ENCODE measurements at regions not wholly inside any gene's neighbourhood (a gene's known extent, or its start where the extent isn't known, plus 50 kb on each side); places are given as distances from the start of the nearest gene placed in this dataset.

DNA sequence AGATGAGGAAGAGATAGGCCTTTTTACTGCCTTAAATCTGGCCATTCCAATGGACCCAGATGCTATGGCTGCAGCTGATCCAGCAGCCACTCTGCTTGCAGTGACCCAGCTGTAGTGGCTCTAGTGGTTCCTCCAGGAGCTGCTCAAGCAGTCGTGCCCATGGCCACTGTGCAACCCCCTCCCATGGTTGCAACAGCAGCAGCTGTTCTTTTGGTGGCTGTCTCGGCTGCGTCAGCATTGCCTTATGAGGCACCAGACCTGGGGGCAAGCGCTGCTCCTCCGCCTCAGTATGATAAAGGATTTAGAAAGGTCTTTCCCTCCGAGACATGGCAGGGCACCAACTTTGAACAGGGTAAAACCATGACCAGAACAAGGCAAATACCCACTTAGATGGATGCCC is 384.9 kb upstream of the DCC start:
- no peak for DNase-seq

DNA sequence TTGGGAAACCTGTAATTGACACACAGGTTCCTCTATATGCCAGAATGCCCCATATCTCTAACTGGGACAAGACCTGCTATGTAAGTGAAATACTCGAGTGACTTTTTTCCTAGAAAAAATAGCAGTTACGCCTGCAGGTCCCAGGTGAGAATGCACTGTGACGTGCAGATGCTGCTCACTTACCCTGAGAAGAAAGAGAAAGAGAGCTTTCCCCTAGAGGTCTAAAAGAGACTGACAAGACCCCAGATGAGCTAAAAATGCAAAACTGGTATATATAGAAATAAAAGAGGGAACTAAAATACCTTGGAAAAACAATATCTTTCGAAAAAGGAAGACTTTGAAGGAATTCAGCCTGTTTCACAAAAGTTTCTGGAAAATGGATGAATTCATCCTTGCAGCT is 383.0 kb upstream of the DCC start:
- DNase-seq: no peak

DNA sequence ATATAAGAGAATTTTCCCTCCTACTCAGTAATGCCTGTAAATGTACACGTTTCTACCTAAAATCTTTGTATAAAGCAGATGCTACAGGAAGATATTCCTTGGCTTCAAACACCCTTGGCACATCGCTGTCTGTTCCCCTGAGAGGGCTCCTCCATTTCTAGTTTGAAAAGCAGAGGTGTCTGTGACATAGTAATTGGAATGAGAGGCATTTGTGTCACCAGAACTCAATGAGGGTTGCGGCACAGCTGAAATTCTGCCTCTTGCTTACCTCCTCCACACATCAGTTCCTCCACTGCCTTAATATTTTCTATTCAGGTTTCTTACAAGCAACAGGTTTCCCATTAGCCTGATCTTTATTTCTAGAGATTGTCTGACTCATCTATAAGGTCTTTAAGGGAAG is 359.9 kb upstream of the DCC start:
- DNase-seq: no peak

DNA sequence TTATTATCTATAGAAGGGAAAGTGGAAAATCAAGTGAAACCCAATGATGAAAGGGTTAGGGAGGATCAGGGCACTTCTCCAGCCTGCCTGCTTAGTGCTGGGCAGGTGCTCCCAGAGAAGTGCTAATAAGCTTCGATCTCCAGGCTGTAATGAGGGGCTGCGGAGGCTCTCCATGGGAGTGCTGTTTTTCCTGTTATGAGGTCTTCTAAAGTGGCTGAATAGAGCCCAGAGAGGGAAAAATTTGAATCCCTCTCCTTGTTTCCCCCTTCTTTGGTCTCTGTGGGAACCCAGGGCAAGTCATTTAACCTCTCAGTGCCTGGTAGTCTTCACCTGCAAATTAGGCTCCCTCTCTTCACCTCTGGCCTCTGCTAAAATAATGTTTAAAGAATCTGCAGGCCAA is 351.7 kb upstream of the DCC start:
- DNase-seq: no peak

DNA sequence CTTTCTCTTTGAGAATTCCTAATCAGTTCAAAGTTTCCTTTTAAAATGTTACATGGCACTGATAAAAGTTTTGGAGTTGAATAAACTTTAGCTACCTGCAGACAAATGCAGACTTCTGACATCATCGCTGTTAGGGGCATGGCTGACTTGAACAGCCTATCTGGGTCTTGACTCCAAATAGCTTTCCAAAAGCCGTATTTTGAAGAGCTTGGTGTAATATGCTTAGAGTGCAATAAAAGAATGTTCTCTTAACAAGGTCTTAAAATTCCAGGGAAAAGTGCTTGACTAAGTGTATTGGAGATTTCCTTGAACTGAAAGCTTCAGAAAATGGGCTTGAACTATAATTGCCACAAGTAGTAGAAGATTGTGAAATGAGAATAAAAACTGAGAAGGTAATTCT is 342.9 kb upstream of the DCC start:
- DNase-seq: no peak

DNA sequence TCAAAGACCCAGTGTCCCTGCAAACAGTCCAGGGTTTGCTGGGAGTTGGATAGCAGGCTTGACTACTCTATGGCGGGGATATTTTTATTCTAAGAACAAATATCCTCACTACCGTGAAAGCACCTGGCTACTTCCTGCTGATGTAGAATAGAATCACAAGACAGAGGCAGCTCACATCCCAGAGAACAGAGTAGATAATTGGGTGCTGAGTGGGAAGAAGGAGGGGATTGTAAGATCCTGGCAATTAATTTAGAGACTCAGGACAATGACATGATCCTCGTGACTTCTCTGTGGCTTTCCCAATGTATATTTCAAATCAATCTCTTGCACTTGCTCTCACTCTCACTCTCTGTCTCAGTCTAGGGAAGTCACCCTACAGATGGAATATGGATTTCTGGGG is 341.9 kb upstream of the DCC start:
- DNase-seq: no peak

DNA sequence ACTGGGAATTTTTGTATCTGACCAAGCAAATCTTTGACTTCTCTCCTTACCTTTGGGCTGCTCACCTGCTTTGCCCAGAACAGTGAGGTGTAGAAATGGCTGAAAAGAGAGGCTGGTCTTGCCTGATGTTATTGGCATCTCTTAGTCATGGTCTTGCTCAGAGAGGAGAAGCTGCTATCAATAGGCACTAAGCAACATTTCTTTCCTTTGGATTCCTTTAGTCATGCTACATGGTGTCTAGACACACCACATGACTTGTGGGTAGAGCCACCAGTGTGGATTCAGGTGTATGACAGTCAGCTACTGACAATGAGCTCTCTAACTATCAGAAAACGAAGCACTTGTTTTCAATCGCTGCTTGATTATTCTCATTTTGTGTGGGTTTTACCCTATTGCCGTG is 341.3 kb upstream of the DCC start:
- DNase-seq: no peak

DNA sequence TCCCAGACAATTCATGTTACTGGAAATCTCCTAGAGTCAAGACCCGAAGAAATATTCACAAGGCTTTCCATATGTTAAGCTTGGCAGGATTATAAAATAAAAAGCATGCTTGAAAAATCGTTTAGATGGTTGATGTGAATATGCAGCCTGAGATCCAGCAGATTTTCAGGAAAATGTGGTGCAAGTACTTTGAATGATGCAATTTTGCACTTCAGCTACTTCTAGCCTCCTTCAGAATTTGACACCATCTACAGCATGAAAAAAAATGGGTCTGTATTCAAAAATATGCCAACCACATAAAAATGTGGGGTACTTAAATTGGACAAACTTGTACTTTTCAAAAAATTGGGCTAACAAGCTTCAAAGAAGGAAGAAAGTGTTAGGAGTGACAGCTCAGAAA is 340.6 kb upstream of the DCC start:
- no peak for DNase-seq

DNA sequence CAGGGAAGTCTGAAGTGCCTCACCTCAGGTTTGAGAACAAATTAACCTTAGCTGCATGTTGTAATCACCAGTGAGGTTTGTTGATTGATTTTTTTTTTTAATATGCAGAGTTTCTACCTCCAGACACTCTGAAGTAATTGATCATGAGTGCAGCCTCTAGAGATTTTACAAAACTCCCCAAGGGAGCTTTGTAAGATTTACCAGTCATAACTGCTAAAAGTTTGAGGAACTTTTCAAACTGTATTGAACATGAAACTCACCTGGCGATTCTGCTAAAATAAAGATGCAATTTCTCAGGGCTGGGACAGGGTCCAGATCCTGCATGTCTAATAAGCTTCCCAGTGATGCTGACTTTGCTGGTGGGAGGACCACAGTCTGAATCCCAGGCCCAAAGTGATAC is 339.6 kb upstream of the DCC start:
- DNase-seq: no peak

DNA sequence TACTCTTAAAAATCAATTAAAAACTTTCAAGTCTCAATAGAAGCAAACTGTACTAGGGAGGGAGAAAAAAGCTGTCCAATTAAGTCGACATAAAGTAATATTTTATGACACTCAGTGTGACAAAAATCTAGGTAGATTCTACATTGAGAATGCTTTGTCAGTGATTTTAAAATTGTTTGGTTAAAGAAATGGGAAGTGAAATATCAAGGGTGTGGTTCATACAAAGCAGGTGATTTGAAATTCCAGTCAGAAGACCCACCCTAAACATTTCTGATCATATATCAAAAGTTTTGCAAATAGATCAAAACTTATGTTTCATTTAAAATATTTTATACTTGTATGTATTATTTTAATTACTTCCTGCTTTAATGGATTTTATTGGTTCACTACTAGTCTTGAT is 338.9 kb upstream of the DCC start:
- DNase-seq: no peak

DNA sequence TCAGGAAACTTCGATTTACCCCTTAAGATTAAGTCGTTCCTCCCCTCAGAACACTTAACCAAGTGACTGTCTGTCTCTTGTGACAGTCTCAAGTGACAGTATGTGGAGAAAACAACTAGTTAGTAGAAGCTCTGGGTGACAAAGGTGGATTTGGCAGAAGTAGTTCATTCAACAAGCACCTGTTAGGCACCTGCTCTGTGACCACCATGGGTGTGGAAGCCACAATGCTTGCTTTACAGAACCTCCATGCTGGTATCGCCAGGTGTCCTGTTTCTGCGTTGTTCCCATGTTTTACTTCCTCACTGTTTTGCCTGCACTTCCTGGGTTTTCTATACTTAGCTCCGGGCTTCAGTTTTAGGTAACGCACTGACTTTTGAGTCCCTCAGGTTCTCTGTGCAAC is 337.4 kb upstream of the DCC start:
- DNase-seq: no peak

DNA sequence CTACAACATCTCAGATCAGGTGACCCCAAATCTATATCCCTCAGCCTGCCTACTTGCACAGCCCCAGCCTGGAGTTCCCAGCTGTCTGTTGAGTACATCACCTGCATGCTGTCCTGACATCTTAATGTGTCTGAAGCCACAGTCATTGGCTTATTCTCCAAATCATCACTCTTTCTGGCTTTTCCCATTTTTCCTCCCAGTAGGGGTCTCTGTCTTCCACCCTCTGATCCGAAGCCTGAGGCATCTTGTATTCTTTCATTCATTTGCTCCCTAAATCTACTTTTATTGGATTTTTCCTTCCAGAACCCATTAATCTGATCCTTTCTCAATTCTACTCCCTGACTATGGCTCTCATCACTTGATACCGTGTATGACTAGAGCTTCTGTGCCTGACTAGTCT is 332.9 kb upstream of the DCC start:
- no peak for DNase-seq

DNA sequence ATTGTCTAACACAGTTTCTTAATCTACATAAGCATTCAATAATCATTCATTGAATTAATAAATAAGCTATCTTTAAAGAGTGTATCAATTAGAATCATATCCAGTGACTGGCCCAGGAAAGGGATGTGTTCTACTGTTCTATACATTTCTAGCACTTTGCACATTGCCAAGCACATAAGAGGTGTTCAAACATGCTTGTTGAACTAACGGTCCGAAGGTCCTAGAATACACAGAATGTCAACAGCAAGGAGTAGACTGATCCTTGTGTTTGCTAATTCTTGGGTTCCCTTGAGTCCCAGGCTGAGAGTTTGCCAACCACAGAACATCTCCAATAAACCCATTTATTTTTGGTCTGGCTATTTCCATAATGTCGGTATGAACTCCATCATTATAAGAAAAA is 331.7 kb upstream of the DCC start:
- no peak for DNase-seq

DNA sequence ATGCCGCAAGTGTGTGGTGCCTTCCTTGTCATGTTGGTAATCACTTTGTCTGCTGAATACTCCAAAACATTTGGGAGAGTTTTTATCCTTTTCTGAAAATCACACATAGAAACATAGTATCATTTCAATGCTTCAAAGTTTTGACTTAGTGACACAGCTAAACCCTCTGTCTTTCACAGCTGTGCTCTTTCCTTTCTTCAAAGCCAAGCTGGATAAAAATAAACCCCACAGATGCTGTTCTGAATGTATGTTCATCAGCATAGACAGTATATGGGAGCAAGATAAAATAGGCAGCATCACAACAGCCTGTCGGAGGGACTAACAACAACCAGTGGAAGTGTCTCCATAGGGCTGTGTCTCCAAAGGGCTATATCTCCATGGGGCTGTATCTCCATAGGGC is 331.3 kb upstream of the DCC start:
- DNase-seq: no peak

DNA sequence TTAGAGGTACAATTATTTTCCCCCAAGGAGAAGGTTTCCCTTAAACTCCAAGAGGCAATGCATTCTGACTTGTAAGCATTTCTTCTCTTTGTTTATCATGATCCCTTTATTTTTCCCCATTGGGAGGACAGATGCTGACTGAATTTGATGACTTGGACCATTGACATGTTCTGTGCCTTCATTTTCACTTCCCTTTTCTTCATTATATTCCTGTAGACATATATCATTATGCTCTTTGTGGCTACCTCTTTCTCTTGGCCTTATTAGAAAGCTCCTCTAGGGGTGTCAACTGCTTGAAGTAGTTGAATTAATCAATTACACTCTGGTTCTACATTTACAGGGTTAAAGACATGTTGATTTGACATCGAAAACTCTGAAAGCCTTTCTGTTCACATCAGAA is 330.0 kb upstream of the DCC start:
- no peak for DNase-seq

DNA sequence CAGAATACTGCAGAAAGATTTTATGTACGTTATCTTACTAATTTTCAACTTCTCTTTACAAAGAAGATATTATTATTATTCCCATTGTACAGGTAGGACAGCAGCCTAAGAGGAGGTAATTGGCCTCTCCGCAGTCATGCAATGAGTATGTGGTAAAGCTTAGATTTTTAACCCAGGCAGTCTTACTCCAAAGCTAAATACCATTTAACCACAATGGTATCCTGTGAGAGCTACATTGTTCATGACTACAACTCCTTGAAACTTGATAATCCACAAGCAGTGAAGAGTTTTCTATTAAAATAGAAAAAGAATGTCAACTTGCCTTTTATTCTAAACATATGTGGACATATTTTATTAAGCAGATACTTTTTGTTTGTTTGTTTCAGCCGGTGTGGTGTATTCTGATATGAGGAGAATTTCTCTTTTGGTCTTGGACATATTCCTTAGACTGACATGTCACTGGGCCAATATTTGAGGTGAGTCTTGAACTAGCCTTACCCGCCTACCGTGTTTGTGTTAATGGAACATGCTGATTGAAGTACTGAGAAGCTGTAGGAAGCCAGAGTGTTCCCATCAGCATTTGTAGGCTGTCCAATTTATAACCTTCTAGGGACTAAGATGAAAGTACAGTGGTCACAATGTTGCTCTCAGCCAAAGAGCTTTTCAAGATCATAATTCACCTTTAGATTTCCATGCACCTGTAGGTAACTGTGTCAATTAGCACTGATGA is 293.9 kb upstream of the DCC start:
- no peak for DNase-seq

DNA sequence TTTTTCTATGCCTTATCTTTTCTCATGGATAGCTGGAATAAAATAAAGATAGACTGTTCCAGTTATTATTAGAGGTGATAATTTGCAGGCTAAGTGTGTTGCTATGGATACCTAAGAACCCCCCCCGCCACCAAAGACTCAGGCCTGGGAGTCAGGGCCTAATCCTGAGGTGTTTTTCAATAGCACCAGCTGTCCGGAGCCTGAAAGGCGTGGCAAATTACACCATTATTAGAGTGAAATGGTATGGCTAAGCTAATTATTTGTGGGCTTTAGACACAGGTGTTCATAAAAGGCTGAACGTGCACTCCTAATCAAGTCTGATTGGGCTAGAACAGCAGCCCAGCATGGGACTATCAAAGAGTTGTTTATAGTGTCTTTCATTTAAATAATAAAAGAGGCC is 293.2 kb upstream of the DCC start:
- no peak for DNase-seq

DNA sequence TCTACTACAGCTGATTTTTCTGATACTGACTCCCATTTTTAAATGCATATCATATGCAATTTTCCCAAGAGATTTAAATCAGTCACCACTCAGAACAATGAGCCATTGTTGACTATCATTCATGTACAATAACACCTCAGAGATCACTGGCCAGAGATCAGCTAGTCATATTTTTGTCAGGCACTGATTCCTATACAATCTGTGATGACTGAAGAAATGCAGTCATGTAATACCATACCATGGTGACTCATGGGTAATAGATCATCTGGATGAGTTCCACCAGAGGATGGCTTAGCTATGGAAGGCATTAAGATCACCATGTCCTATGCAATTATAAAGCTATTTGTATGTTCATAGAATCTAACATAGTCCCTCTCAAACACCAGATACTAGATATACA is 285.7 kb upstream of the DCC start:
- no peak for DNase-seq

DNA sequence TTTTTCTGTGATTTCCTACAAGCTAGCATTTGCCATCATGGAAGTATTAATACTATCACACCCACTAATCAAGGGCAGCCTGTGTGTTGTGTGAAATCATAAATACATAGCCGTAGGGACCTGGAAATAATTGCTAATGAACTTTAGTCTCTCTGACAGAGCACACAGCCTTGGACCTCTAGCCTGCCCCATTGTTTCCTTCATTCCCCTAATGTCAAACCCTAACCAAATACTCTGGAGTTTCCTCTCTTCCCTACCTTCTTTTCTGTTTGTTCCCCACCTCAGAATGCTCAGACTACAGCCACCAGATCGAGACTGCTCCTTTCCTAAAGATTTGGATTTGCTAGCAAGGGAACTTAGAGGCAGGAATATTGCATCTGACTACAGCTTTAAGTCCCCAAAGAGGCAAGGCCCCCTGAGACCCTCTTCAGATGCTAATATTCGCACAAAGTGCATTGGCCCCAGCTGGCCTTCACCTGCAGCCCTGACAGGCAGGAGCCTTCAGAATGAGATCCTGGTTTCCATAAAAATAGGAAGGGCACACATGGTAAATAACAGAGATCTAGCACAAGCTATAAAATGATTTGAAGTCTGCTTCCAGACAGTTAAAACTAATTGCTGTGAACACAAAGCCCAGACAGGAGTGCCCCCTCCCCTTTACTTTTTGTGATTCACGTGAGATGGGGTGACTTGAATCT is 279.2 kb upstream of the DCC start:
- no peak for DNase-seq

DNA sequence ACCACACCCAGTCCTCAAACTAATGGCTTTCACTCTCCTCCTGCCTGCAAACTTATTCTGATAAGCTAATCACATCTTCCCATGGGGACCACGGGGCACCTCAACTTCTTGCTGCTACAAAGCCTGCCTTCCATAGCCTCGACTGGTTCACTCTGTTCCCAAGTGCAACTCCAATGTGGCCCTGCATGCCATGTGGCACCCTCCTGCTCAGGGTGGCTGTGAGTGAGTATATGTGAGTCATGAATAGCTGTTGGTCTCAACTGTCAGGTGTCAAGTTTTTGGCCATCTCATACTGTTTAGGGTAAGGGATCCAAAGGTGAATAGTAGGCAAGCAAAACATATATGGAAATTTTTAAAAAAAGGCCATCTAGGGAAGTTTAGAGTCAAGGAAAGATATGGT is 276.1 kb upstream of the DCC start:
- no peak for DNase-seq

DNA sequence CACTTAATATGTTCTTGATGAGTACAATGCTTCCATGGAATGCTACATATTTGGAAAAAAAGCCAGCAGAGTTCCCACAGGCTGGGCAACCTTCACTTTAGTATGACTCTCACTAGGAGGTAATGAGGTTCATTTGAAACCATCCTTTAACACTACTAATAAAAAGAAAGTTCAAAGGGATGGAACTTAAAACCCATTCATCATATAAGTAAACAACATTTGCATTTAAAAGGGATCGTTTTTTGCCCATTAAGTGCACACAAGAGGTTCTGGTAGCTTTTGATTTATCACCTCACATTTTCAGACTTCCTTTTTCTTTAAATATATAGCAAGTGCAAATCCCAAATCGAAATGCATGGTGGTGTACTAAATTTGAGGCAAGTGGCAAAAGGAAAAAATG is 270.8 kb upstream of the DCC start:
- no peak for DNase-seq

DNA sequence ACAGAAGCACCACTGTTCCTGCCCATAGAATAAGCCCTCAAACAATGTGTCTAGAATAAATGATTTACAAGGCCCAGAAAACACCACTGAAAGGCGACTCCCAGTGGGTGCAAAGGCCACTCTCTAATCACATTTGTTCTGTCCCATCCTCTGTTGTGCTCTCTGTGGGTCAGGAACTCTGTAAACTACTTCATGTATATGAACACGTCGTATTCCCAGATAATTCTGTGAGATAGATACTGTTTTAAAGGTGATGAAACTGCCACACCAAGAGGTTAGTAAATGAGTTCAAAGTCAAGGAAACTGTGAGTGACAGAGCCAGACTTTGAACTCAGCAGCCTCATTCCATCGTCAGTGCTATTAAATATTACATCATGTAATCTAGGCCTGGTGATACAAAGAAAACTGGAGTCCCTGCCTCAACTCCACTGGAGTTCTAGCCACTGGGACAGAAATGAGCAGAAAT is 269.7 kb upstream of the DCC start:
- no peak for DNase-seq

DNA sequence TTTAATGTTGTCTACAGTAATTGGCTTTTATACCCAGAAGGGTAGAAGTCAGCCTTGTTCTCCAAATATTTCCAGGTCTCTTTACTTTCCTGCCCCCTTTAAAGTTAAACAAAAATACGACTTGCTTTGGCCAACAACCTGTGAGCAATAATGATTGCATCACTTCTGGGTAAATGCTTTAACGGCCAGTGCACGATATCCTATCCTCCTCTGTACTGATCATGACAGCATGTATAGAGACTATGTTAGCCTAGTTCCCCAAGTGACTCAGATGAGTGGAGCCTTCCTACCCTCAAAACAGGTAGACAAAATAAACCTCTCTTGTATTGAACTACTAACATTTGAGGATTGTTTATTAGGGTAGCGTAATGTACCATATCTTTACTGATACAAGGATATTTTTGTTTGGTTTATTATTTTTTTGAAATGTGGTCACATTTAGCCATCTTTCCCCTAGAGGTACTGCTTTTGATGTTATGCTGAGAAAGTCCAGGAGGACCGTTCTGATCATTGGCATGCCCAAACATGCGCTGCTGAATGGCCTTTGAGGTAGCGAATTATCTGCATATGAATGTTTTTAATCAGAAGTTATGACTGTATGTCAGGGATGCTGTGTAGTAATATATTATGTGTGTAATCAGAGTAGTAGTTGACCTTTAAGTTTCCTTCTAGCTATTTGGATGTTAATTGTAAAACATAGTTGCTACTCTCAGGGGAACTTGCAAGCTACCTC is 262.6 kb upstream of the DCC start:
- DNase-seq: no peak

DNA sequence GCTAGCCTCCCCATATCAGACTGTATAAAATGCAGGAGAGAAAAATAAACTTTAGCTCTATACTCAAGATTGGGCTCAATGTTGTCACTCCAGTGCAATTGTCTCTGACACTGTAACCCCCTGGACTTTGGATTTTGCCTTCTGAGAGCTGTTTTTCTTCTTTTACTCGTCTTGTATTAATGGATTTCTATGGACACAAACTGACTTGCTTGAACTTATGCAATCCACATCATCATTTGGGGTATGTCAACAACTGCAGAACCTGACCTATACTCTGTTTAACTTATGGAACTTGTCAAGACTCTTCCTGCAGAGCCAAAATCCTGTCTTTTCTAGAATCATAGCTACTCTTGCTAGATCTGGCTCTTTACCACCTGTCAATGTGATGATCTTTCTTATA is 257.8 kb upstream of the DCC start:
- DNase-seq: no peak
